Large intestine (tissue), 3 donors: ENCODE measurements at regions not wholly inside any gene's neighbourhood (a gene's known extent, or its start where the extent isn't known, plus 50 kb on each side); places are given as distances from the start of the nearest gene placed in this dataset.

Experiments used
- DNase-seq, 2 donors: peaks; one replicate each; pipeline versions ENCODE4 v3.0.0 to v3.0.0-alpha.2; 2013
- H3K27ac ChIP-seq: one replicate; pipeline ENCODE4 v1.5.1; 2013; ENCODE audit warnings: low read length
- H3K27me3 ChIP-seq: 2 replicates; pipeline ENCODE4 v1.6.1; 2013; ENCODE audit warnings: low read length; ENCODE audit not compliant: control insufficient read depth, insufficient read depth
- H3K36me3 ChIP-seq: 2 replicates; pipeline ENCODE4 v1.6.1; 2013; ENCODE audit warnings: low read length; ENCODE audit not compliant: control insufficient read depth, insufficient read depth
- H3K4me1 ChIP-seq: one replicate; pipeline ENCODE4 v1.6.1; 2013; ENCODE audit warnings: low read length; ENCODE audit not compliant: control insufficient read depth, insufficient read depth
- H3K4me3 ChIP-seq: one replicate; pipeline ENCODE4 v1.5.1; 2013; ENCODE audit warnings: low read length
- H3K9me3 ChIP-seq: one replicate; pipeline ENCODE4 v1.6.1; 2013; ENCODE audit warnings: mild to moderate bottlenecking, low read depth, low read length, moderate library complexity; ENCODE audit not compliant: control insufficient read depth
- WGBS: methylation state at CpG from one replicate; pipeline ENCODE4 v1.1.5; 2013; ENCODE audit warnings: low lambda C conversion rate; ENCODE audit not compliant: insufficient coverage; 5-methylcytosine and 5-hydroxymethylcytosine counted together

DNA sequence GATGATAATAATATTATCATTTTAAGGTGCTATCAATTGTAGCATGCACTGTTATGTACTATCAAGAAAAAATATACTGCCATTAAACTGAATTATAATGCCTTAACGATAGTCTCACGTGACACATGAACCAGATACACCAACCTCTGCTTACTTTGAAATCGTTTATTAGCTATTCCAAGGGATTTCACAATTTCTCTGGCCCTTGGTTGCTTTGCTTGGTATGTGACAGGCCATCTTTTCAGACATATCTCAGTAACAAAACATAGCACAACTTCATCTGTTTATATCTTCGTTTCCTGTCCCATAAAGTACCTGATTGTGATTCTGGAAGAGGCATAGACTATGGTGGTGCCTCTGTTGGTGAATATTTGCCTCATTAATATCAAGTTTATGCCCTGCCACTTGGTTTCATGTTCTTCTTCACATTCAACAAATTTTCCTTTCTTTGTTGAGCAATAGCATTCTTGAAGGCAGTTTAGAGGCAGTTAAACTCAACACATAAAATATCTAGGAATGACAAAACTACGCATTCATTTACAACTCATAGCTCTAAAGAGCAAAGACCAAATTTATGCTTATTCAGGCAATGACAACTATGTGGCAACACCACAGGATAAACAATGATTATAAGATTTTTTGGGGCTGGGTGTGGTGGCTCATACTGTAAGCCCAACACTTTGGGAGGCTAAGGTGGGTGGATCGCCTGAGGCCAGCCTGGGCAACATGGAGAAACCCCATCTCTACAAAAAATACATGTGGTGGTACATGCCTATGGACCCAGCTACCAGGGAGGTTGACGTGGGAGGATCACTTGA lies 84.3 kb downstream of the MCFD2 start:
- Histone ChIP-seq H3K4me3 (no peak overlapping the region), H3K27me3 (no peaks in the 10 kb centered on the region), H3K27ac (peak overlapping the region; percentile 27), H3K9me3 (peaks cover 6% of the 10 kb centered on the region), H3K4me1 (peaks cover 4% of the 10 kb centered on the region), H3K36me3 (no peaks in the 10 kb centered on the region)
- WGBS = 38% methylated on average over 2 of the region's 7 CpGs
- DNase-seq = peak in 1 of 2 donors; percentile 47

DNA sequence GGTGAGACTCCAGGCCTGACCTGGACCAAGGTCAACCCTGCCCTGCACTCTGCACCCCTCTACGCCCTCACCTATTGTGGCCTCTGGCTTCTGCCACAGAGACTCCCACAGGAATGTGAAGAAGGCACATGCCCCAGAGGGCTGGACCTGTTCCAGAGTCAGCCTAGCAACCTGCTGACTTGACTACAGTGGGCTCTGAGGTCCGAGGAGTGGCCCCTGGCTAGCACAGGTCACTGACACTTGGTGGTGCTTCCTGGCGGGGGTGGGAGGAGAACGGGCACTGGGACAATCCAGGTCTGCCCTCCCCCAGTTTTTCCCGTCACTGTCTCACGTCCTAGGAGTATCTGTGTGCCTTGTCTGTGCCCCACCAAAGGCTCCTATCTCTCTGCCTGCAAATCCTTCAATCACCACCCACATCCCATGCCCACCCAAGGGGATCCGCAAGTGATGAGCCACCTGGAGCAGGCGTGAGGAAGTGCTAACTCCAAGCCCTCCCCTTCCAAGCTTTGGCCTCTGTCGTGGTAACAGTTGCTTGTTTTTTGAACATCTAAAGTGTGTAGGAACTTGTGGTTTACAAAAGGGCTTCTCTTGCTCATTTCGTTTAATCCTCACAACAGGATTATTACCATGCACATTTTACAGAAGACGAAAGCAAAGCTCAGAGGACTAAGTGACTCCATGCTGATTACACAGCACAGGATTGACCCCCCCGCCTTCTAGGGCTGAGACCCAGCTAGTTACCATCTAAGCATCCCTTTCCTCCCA lies 86.2 kb downstream of the MCFD2 start:
- WGBS = 60% methylated on average over 1 of the region's 12 CpGs
- DNase-seq = no peak
- no peak overlapping the region for H3K27ac ChIP-seq

DNA sequence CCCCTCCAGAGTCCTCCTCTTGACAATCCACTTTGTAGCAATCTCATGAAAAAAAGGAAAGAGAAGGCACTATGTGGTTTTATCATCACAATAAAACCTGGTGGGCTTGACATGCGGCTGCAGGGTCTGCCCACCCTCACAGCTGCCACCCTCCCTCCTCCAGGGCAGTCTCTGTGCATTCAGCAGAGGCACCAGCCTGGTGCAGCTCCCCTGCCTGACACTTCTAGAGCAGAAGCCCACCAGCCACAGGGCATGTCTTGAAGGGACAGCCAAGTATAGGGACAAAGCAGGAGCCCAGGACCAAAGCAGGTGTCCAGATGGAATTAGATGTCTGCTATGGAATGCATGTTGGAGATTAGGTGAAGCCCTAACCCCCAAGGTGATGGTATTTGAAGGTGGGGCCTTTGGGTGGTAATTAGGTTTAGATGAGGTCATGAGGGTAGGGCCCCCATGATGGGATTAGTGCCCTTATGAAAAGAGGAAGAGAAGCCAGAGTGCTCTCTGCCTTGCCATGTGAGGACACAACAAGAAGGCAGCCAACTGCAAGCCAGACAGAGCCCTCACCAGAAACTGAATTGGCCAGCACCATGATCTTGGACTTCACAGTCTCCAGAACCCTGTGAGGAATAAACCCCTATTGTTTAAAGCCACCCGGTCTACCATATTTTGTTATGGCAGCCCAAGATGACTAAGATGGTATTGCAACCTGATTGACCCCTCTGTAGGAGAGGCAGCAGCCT lies 86.9 kb downstream of the MCFD2 start:
- Histone ChIP-seq H3K9me3 (peaks cover 6% of the 10 kb centered on the region), H3K27ac (no peak overlapping the region), H3K36me3 (no peaks in the 10 kb centered on the region), H3K4me3 (no peak overlapping the region), H3K27me3 (no peaks in the 10 kb centered on the region), H3K4me1 (peaks cover 4% of the 10 kb centered on the region)
- WGBS = no CpG with 5 or more reads among the region's 2 CpGs
- DNase-seq = no peak

More for the DNA sequence above, 86.2 kb downstream of the MCFD2 start:
- Histone ChIP-seq H3K36me3 (no peaks in the 10 kb centered on the region), H3K27me3 (no peaks in the 10 kb centered on the region), H3K4me3 (no peak overlapping the region), H3K4me1 (peaks cover 4% of the 10 kb centered on the region), H3K9me3 (peaks cover 6% of the 10 kb centered on the region)

DNA sequence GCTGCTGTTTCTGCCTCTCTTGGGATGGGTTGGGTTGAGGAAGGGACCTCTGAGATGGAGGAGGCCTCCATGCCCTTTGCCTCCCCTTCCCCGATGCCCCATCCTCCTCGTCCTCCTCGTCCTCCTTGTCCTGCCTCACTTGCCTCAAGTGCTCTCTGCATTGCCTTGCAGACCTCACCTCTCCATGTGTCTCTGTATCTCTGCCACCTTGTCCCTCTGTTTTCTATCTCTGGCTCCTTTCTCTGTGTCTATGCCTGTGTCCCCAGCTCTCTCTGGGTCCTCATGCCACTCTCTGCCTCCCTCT lies 87.5 kb downstream of the MCFD2 start:
- 100% methylated on average over 2 of the region's 3 CpGs for WGBS

DNA sequence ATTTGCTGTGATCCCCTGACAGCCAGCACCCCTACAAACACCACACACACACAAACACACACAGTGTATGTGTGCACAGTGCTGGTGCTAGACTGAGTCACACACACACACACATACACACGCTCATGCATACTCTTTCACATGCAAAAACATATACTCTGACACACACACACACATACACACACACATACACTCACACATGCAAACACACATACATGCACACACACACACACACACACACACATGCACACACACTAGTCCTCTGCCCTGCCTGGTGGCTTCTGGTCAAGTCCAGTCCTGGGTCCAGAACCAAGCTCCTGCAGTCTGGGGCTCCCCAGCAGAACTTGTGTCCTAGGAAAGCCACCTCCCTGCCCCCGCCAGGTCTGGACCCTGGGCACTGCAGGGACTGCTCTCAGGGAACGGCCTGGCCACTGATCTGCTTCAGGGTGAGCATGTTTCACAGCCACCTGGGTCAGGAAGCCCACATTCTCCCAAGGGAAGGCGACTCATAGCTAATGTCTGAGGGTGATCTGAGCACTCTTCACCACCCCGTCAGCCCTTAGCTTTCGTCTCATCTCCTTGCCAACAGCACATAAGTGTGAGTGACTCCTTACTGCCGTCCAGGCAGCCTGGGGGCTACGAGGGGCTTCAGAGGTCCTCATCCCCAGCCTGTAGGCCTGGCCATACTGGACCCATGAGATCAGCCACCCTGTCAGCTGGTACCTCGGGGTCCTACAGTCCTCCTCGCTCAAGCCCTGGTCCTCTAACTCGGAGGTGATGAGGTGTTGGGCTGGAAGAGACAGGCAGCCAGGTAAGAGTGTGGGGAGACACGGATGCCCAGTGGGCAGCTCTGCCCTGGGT lies 88.1 kb downstream of the MCFD2 start:
- H3K36me3 ChIP-seq = no peaks in the 10 kb centered on the region
- no peak overlapping the region for H3K27ac ChIP-seq
- peaks cover 4% of the 10 kb centered on the region for H3K4me1 ChIP-seq
- no CpG with 5 or more reads among the region's 12 CpGs for WGBS
- H3K9me3 ChIP-seq = peaks cover 6% of the 10 kb centered on the region
- no peak overlapping the region for H3K4me3 ChIP-seq
- DNase-seq = no peak
- H3K27me3 ChIP-seq = no peaks in the 10 kb centered on the region

More for the DNA sequence above, 87.5 kb downstream of the MCFD2 start:
- Histone ChIP-seq H3K36me3 (no peaks in the 10 kb centered on the region), H3K4me3 (no peak overlapping the region), H3K9me3 (peaks cover 6% of the 10 kb centered on the region), H3K27me3 (no peaks in the 10 kb centered on the region), H3K27ac (no peak overlapping the region), H3K4me1 (peaks cover 4% of the 10 kb centered on the region)
- no peak for DNase-seq

DNA sequence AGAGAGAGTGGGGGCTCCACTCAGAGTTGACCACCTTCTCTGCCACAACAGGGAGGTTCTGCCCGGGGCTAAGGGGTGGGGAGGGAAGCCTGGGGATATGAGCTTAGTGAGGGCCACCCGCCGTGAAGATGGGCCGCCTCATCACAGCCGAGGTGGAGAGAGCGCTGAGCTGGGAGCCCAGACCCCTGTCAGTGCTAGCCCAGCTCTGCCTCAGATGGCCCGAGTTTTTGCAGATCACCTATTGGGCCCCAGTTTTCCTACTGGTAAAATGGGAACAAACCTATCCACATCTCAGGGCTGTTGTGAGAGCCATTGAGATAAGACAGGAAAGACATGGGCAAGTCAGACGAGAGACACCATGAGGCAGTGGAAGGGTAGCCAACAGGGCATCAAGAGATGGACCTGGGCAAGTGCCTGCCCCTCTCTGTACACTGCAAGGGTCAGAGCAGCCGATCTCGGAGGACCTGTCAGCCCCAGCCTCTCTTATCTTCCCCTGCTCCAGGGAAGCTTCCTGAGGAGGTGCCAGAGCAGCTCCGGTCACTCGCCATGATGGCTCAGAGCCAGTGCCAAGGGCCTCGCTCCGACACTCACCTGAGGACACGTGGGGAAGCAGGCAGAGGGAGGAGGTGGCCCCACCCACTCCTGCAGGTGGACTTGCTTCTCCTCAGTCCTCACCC lies 88.9 kb downstream of the MCFD2 start:
- no peak overlapping the region for H3K27ac ChIP-seq
- peaks cover 4% of the 10 kb centered on the region for H3K4me1 ChIP-seq
- no CpG with 5 or more reads among the region's 15 CpGs for WGBS
- H3K9me3 ChIP-seq = peaks cover 6% of the 10 kb centered on the region
- no peaks in the 10 kb centered on the region for H3K27me3 ChIP-seq
- no peaks in the 10 kb centered on the region for H3K36me3 ChIP-seq
- no peak for DNase-seq
- no peak overlapping the region for H3K4me3 ChIP-seq

DNA sequence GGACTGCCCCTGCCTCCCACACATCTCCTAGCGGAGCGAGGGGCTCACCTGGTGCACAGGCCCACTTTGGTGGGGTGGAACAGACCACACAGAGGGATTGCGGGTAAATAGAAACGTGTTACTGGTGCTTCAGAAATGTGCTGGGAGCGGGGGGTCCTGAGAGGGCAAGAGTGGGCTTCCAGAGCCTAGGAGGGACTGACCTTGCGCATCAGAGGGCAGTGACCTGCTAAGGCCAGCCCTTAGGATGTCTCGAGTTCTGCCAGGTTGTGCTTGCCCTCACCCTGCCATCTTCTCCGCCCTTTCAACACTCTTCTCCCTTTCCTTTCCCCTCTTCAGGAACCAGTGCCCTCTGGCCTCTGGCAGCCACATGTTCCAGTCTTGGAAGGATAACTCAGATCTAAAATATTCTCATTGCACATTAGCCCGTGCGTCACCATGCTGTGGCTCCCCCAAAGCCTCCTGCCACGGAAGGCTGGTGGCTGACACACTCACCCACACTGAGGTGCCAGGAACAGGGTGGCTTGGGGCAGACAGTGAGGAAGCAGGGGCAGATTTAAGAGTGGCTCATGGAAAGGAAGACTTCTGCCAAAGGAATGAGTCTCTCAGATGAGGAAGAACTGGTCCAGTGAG lies 89.6 kb downstream of the MCFD2 start:
- peaks cover 4% of the 10 kb centered on the region for H3K4me1 ChIP-seq
- H3K4me3 ChIP-seq = no peak overlapping the region
- H3K27me3 ChIP-seq = no peaks in the 10 kb centered on the region
- no CpG with 5 or more reads among the region's 11 CpGs for WGBS
- H3K9me3 ChIP-seq = peaks cover 6% of the 10 kb centered on the region
- DNase-seq = no peak
- no peaks in the 10 kb centered on the region for H3K36me3 ChIP-seq
- H3K27ac ChIP-seq = no peak overlapping the region

DNA sequence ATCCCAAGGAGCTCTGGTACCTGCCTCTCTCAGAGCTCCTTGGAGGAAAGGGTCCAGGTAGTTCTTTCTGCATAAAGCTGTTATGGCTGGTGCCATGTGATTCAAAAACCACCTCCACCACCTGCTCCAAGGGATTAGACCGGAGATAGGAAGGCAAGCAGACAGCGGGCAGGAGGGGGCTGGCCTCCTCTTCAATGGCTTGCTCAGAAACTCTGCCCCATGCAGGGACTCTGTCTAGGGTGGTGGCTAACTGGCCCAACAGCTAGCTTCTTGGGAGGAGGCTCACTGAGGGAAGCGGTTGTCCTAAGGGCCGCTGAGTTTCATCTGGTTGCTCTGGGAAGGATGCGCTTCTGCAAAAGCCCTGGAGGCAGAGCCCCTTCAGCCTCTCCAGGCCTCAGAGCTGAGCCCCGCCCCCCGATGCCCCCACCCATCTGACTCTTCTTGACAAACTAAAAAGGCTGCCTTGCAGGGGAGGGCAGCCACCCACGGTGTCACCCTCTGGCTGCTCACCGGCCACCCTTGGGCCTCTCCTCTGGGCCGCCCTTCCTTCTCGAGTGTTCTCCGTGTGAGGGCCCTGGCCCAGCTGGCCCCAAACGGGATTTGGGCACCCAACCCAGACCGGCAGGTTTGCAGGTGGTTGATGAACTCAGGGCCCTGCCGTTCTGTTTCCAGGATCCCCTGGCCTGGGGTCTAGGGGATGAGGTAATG lies 90.2 kb downstream of the MCFD2 start:
- no peak for DNase-seq
- Histone ChIP-seq H3K4me3 (no peak overlapping the region), H3K27ac (no peak overlapping the region), H3K27me3 (no peaks in the 10 kb centered on the region), H3K4me1 (no peaks in the 10 kb centered on the region), H3K9me3 (peaks cover 6% of the 10 kb centered on the region), H3K36me3 (no peaks in the 10 kb centered on the region)
- WGBS = 40% methylated on average over 1 of the region's 15 CpGs

DNA sequence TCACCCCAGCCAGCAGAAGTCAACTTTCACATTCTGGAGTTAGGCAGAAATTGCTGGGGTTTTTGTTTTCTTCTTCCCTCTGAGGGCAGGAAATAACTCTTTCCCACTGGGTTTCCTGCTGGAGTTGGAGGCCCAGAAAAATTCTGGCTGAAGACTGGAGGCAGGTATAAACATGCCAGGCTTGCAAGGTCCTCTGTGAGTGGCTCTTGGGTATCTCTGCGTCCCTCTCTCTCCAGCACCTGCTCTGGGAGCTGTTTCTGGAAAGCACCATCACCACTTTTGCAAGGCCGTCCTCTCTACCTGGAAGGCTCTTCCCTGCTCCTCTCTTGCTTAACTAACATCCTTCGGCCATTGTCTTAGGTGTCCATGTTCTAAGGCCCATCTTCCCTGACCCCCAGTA lies 91.0 kb downstream of the MCFD2 start:
- no CpG with 5 or more reads among the region's 3 CpGs for WGBS
- H3K27ac ChIP-seq = no peak overlapping the region

More for the DNA sequence above, 91.0 kb downstream of the MCFD2 start:
- no peak for DNase-seq
- Histone ChIP-seq H3K27me3 (no peaks in the 10 kb centered on the region), H3K4me1 (no peaks in the 10 kb centered on the region), H3K9me3 (peaks cover 6% of the 10 kb centered on the region), H3K4me3 (no peak overlapping the region), H3K36me3 (no peaks in the 10 kb centered on the region)
